HCT116 (cell line): ENCODE measurements at regions not wholly inside any gene's neighbourhood (a gene's known extent, or its start where the extent isn't known, plus 50 kb on each side); places are given as distances from the start of the nearest gene placed in this dataset.

Source experiments
- ATAC-seq: fragments of 200-7000 bp; cut with Tn5 transposase; 2 replicates; pipeline ENCODE4 v1.9.1; 2020; ENCODE audit warnings: mild to moderate bottlenecking, moderate library complexity
- BruUV-seq: library from RNA; stranded (reverse); fragments of 400-500 nt; replicated peaks from 2 replicates; lab custom pipeline; 2021; lab: Mats Ljungman, UMichigan
- CTCF ChIA-PET: fragments of 300-600 bp; sonication (Branson Sonifier 250); formaldehyde crosslinking; loops from one replicate; lab custom pipeline; 2021; ENCODE audit warnings: antibody characterized with exemption; lab: Charles Lee
- POLR2A ChIA-PET: fragments of 300-600, 350-600 bp; sonication (Branson Sonifier 250); formaldehyde crosslinking; loops from one replicate; lab custom pipeline; 2021; ENCODE audit warnings: antibody characterized with exemption; lab: Charles Lee
- RAD21 ChIA-PET, 2 experiments: fragments of 300-600 bp; sonication (Branson Sonifier 250); formaldehyde crosslinking; loops; one replicate each; lab custom pipeline; 2023; ENCODE audit warnings: low total read pairs in 2 of 2; ENCODE audit not compliant: uncharacterized antibody in 2 of 2, unreplicated experiment in 2 of 2, low non-redundant PET in 1 of 2; lab: Charles Lee
- DNase-seq: peaks from one replicate; pipeline ENCODE4 v3.0.0-alpha.2; 2010; ENCODE audit warnings: low read depth, low spot score
- H2AFZ ChIP-seq: fragments of 200-600 bp; shearing (Covaris generic), sonication (generic); 2 replicates; pipeline ENCODE4 v1.6.1; 2017; ENCODE audit warnings: low read depth, mixed run types, mixed read lengths, antibody characterized with exemption, low read length; ENCODE audit not compliant: poor library complexity, severe bottlenecking
- H3K27ac ChIP-seq: 2 replicates; pipeline ENCODE4 v1.5.1; 2012; ENCODE audit warnings: low read depth, low read length
- H3K27me3 ChIP-seq: fragments of 200-600 bp; sonication (generic); 2 replicates; pipeline ENCODE4 v1.6.1; 2016; ENCODE audit warnings: mixed run types, low read length, mixed read lengths; ENCODE audit not compliant: insufficient read depth
- H3K36me3 ChIP-seq, 2 experiments: fragments of 200-500 bp in 1 of 2; fragments of 200-600 bp in 1 of 2; sonication (Bioruptor generic) in 1 of 2; sonication (generic) in 1 of 2; 2 replicates each; pipeline versions ENCODE4 v1.5.1 to v1.6.1; 2014 to 2016; ENCODE audit warnings: low read length in 2 of 2, inconsistent platforms in 1 of 2, mixed read lengths in 1 of 2, mixed run types in 1 of 2; ENCODE audit not compliant: insufficient read depth in 2 of 2, control insufficient read depth in 1 of 2
- H3K4me1 ChIP-seq, 2 experiments: fragments of 200-600 bp in 1 of 2; sonication (generic) in 1 of 2; 2 replicates each; pipeline versions ENCODE4 v1.5.1 to v1.6.1; 2012 to 2017; ENCODE audit warnings: low read length in 2 of 2, inconsistent platforms in 1 of 2, mild to moderate bottlenecking in 1 of 2, mixed read lengths in 1 of 2, mixed run types in 1 of 2, moderate library complexity in 1 of 2; ENCODE audit not compliant: insufficient read depth in 2 of 2, control insufficient read depth in 1 of 2
- H3K4me2 ChIP-seq: fragments of 200-600 bp; sonication (generic); 2 replicates; pipeline ENCODE4 v1.6.1; 2017; ENCODE audit warnings: mixed run types, low read length, mixed read lengths
- H3K4me3 ChIP-seq, 2 experiments: fragments of 200-600 bp in 1 of 2; sonication (generic) in 1 of 2; replicated peaks in 1 of 2; 2 replicates each; pipeline ENCODE4 v1.5.1; 2011 to 2016; ENCODE audit warnings: low read length in 2 of 2, control low read depth in 1 of 2, low read depth in 1 of 2, mild to moderate bottlenecking in 1 of 2, mixed read lengths in 1 of 2, mixed run types in 1 of 2
- H3K79me2 ChIP-seq: fragments of 200-600 bp; sonication (generic); 2 replicates; pipeline ENCODE4 v1.6.1; 2017; ENCODE audit warnings: mild to moderate bottlenecking, mixed run types, low read length, moderate library complexity, mixed read lengths; ENCODE audit not compliant: insufficient read depth
- H3K9ac ChIP-seq: fragments of 200-600 bp; sonication (generic); 2 replicates; pipeline ENCODE4 v1.6.1; 2016; ENCODE audit warnings: low read length, mixed read lengths
- H3K9me2 ChIP-seq: fragments of 200-600 bp; sonication (generic), shearing (Covaris generic); 2 replicates; pipeline ENCODE4 v1.6.1; 2017; ENCODE audit warnings: mixed run types, mild to moderate bottlenecking, moderate library complexity; ENCODE audit not compliant: insufficient read depth
- H3K9me3 ChIP-seq, 2 experiments: fragments of 200-500 bp in 1 of 2; fragments of 200-600 bp in 1 of 2; sonication (Bioruptor generic) in 1 of 2; sonication (generic) in 1 of 2; 2 replicates each; pipeline ENCODE4 v1.6.1; 2014 to 2017; ENCODE audit warnings: low read length in 2 of 2, mixed read lengths in 2 of 2, inconsistent platforms in 1 of 2, low read depth in 1 of 2, mild to moderate bottlenecking in 1 of 2, mixed run types in 1 of 2, moderate library complexity in 1 of 2; ENCODE audit not compliant: control insufficient read depth in 1 of 2, insufficient read depth in 1 of 2
- H4K20me1 ChIP-seq: fragments of 200-600 bp; sonication (generic), shearing (Covaris generic); 2 replicates; pipeline ENCODE4 v1.6.1; 2017; ENCODE audit warnings: mixed run types, mild to moderate bottlenecking, moderate library complexity; ENCODE audit not compliant: insufficient read depth
- CEBPB ChIP-seq: IDR thresholded peaks from 2 replicates; pipeline ENCODE4 v1.6.1; 2012; ENCODE audit warnings: low read depth
- EGR1 ChIP-seq: IDR thresholded peaks from 2 replicates; pipeline ENCODE4 v1.6.1; 2012; ENCODE audit warnings: low read depth
- EZH2phosphoT487 ChIP-seq: fragments of 200-600 bp; IDR thresholded peaks from 2 replicates; pipeline ENCODE4 v1.6.1; 2018; ENCODE audit warnings: antibody characterized with exemption, borderline replicate concordance
- JUND ChIP-seq: IDR thresholded peaks from 2 replicates; pipeline ENCODE4 v1.6.1; 2012
- MAX ChIP-seq: IDR thresholded peaks from 2 replicates; pipeline ENCODE4 v1.6.1; 2012
- RAD21 ChIP-seq: IDR thresholded peaks from 2 replicates; pipeline ENCODE4 v1.6.1; 2012; ENCODE audit warnings: low read depth, mild to moderate bottlenecking
- SIN3A ChIP-seq: IDR thresholded peaks from 2 replicates; pipeline ENCODE4 v1.6.1; 2012; ENCODE audit warnings: low read depth
- SP1 ChIP-seq: IDR thresholded peaks from 2 replicates; pipeline ENCODE4 v1.6.1; 2012; ENCODE audit warnings: low read depth
- TCF7L2 ChIP-seq: IDR thresholded peaks from 2 replicates; pipeline ENCODE4 v1.7.0; 2011; ENCODE audit warnings: borderline replicate concordance, inconsistent platforms; ENCODE audit not compliant: insufficient read depth, insufficient read length; ENCODE audit errors: extremely low read depth
- ZNF274 ChIP-seq: fragments of 200-500 bp; sonication (Bioruptor generic); IDR thresholded peaks from 2 replicates; pipeline ENCODE4 v1.6.1; 2014; ENCODE audit warnings: mild to moderate bottlenecking, low read depth, low read length, inconsistent platforms
- intact Hi-C: fragments of 100-400 bp; cut with micrococcal nuclease; formaldehyde crosslinking; loops from 2 replicates; pipeline ENCODE4 v1.10.0; 2022
- TF ChIP-seq, protein P1 (sequence below): IDR thresholded peaks from 2 replicates; pipeline ENCODE4 v1.6.1; 2012

GRCh38 chr3:117962750-117963149 is 1071.9 kb downstream of the IGSF11 start:
- H3K9ac ChIP-seq, result no peak overlapping the region
- no peak for TF ChIP-seq SP1
- ChIA-PET RAD21 (no interaction called here), POLR2A (no interaction called here), CTCF (no interaction called here)
- H3K27me3 ChIP-seq, result peaks cover 10% of the 10 kb centered on the region; the same call in 1 of the 2 replicates
- H3K4me3 ChIP-seq, result no peak overlapping the region
- no peaks in the 10 kb centered on the region for H3K4me1 ChIP-seq
- intact Hi-C loops, result no loop called here
- H3K79me2 ChIP-seq, result no peaks in the 10 kb centered on the region
- DNase-seq (no peak), ATAC-seq (no peak)
- no TSS peak for BruUV-seq
- no peak overlapping the region for H3K4me2 ChIP-seq
- no peaks in the 10 kb centered on the region for H3K36me3 ChIP-seq
- no peaks in the 10 kb centered on the region for H3K9me3 ChIP-seq
- H3K27ac ChIP-seq, result no peak overlapping the region
- H3K9me2 ChIP-seq, result no peaks in the 10 kb centered on the region
- no peaks in the 10 kb centered on the region for H4K20me1 ChIP-seq
- no peak overlapping the region for H2AFZ ChIP-seq

- RAD21 ChIA-PET, result no interaction called here
- H3K4me3 ChIP-seq, result no peak overlapping the region
- no peaks in the 10 kb centered on the region for H4K20me1 ChIP-seq
- no peaks in the 10 kb centered on the region for H3K36me3 ChIP-seq
- ATAC-seq (no peak), DNase-seq (no peak)
- no peak overlapping the region for H3K27ac ChIP-seq
- H3K9me3 ChIP-seq, result no peaks in the 10 kb centered on the region
- H3K4me2 ChIP-seq, result no peak overlapping the region
- H3K79me2 ChIP-seq, result no peaks in the 10 kb centered on the region
- no peaks in the 10 kb centered on the region for H3K9me2 ChIP-seq
- POLR2A ChIA-PET, result no interaction called here
- no TSS peak for BruUV-seq
- no peak for TF ChIP-seq RAD21
- TF ChIP-seq TCF7L2, result no peak
- no peak for TF ChIP-seq JUND
- TF ChIP-seq, protein P1, sequence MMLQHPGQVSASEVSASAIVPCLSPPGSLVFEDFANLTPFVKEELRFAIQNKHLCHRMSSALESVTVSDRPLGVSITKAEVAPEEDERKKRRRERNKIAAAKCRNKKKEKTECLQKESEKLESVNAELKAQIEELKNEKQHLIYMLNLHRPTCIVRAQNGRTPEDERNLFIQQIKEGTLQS, result no peak
- TF ChIP-seq SIN3A, result no peak
- TF ChIP-seq EZH2phosphoT487, result no peak
- TF ChIP-seq EGR1, result no peak
- TF ChIP-seq CEBPB, result no peak
- no peak for TF ChIP-seq SP1
- no peak for TF ChIP-seq ZNF274
- TF ChIP-seq MAX, result no peak
- CTCF ChIA-PET, result no interaction called here
- H3K9ac ChIP-seq, result no peak overlapping the region
- intact Hi-C loops, result no loop called here
- H3K4me1 ChIP-seq, result no peaks in the 10 kb centered on the region
- H2AFZ ChIP-seq, result no peak overlapping the region
- peaks cover 14% of the 10 kb centered on the region; the same call in 1 of the 2 replicates for H3K27me3 ChIP-seq
These were observed 1070.8 kb downstream of the IGSF11 start for GRCh38 chr3:117963858-117964257.
